ENCODE measurements at regions not wholly inside any gene's neighbourhood (a gene's known extent, or its start where the extent isn't known, plus 50 kb on each side); places are given as distances from the start of the nearest gene placed in this dataset.

- Histone ChIP-seq H3K4me1 (ENCODE audit: insufficient read depth, low read length, poor library complexity, severe bottlenecking) (no peaks in the 10 kb centered on the region), H3K9me3 (ENCODE audit: low read depth, low read length, poor library complexity, severe bottlenecking) (no peaks in the 10 kb centered on the region), H3K27me3 (replicated peaks; ENCODE audit: insufficient read depth, low read depth, low read length, poor library complexity) (no peaks in the 10 kb centered on the region), H3K27ac (ENCODE audit: low read depth, low read length, poor library complexity, severe bottlenecking) (no peak overlapping the region), H3K36me3 (ENCODE audit: insufficient read depth, low read length, poor library complexity, severe bottlenecking) (no peaks in the 10 kb centered on the region), H3K4me3 (ENCODE audit: low read depth, low read length, poor library complexity, severe bottlenecking) (no peak overlapping the region)
- CTCF ChIA-PET, result no interaction called here
- TF ChIP-seq CTCF (conservative IDR thresholded peaks at IDR 0.05; ENCODE audit: low read depth, low read length) (no peak), EZH2 (IDR thresholded peaks at IDR 0.05; ENCODE audit: borderline replicate concordance, low read depth, low read length, poor library complexity, severe bottlenecking) (no peak)
- BruUV-seq (replicated peaks), result no TSS peak
- no peak for DNase-seq (ENCODE audit: low spot score)
- POLR2A ChIA-PET (ENCODE audit: low non-redundant PET), result no interaction called here
- intact Hi-C loops (cut with micrococcal nuclease; ENCODE audit: unreplicated experiment), result loop anchor here (10.0 kb wide), 2 partner anchors 368 to 628 kb away; partner anchors contain the start of gene ZFP36L2
These were observed 64.7 kb upstream of the HAAO start for GRCh38 chr2:42856891-42857632.

DNA sequence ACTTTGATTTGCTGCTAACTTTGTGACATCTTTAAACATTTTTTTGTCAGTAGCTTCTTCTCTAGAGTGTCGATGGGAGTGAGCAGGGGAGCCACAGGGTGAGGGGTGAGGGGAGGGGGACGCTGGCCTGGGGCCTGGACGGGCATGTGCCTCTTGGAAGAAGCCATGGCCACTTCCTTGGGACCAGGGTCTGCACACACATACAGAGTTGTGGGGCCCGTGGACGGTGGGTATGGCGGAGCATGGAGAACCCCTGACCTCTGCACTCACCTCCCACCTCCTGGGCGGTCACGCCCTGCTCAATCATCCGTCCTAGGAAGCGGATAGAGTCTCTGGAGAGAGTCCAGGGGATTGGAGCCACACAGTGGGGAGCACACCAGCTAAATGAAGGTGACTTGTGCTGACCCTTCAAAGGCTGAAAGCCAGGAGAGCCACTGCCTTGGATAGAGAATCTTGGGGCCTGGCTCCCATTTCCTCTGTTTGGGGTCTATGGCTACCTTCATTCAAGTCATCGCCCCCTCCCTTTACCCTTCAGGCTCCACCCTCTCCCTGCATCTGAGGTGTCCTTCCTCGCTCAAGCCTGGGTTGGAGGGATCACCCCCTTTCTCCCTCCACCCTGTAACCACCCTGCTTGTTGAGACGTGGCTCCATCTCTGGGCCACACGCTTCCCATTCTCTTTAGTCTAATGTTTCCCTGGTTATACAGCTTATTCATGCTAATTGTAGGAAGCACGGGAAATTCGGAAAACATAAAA, 63.9 kb upstream of the HAAO start:
- intact Hi-C loops (cut with micrococcal nuclease; ENCODE audit: unreplicated experiment), result loop anchor here (10.0 kb wide), 2 partner anchors 369 to 629 kb away; partner anchors contain the start of gene ZFP36L2
- Histone ChIP-seq H3K27me3 (replicated peaks; ENCODE audit: insufficient read depth, low read depth, low read length, poor library complexity) (no peaks in the 10 kb centered on the region), H3K27ac (ENCODE audit: low read depth, low read length, poor library complexity, severe bottlenecking) (no peak overlapping the region), H3K36me3 (ENCODE audit: insufficient read depth, low read length, poor library complexity, severe bottlenecking) (no peaks in the 10 kb centered on the region), H3K4me1 (ENCODE audit: insufficient read depth, low read length, poor library complexity, severe bottlenecking) (no peaks in the 10 kb centered on the region), H3K4me3 (ENCODE audit: low read depth, low read length, poor library complexity, severe bottlenecking) (no peak overlapping the region), H3K9me3 (ENCODE audit: low read depth, low read length, poor library complexity, severe bottlenecking) (no peaks in the 10 kb centered on the region)
- CTCF ChIA-PET, result no interaction called here
- no TSS peak for BruUV-seq (replicated peaks)
- TF ChIP-seq EZH2 (IDR thresholded peaks at IDR 0.05; ENCODE audit: borderline replicate concordance, low read depth, low read length, poor library complexity, severe bottlenecking) (no peak), CTCF (conservative IDR thresholded peaks at IDR 0.05; ENCODE audit: low read depth, low read length) (no peak)
- DNase-seq (ENCODE audit: low spot score), result no peak
- POLR2A ChIA-PET (ENCODE audit: low non-redundant PET), result no interaction called here

- intact Hi-C loops (cut with micrococcal nuclease; ENCODE audit: unreplicated experiment), result loop anchor here (10.0 kb wide), 2 partner anchors 369 to 629 kb away; partner anchors contain the start of gene ZFP36L2
- Histone ChIP-seq H3K27me3 (replicated peaks; ENCODE audit: insufficient read depth, low read depth, low read length, poor library complexity) (no peaks in the 10 kb centered on the region), H3K4me3 (ENCODE audit: low read depth, low read length, poor library complexity, severe bottlenecking) (no peak overlapping the region), H3K36me3 (ENCODE audit: insufficient read depth, low read length, poor library complexity, severe bottlenecking) (no peaks in the 10 kb centered on the region), H3K4me1 (ENCODE audit: insufficient read depth, low read length, poor library complexity, severe bottlenecking) (no peaks in the 10 kb centered on the region), H3K27ac (ENCODE audit: low read depth, low read length, poor library complexity, severe bottlenecking) (no peak overlapping the region), H3K9me3 (ENCODE audit: low read depth, low read length, poor library complexity, severe bottlenecking) (no peaks in the 10 kb centered on the region)
- no peak for TF ChIP-seq CTCF (conservative IDR thresholded peaks at IDR 0.05; ENCODE audit: low read depth, low read length)
- TF ChIP-seq EZH2 (IDR thresholded peaks at IDR 0.05; ENCODE audit: borderline replicate concordance, low read depth, low read length, poor library complexity, severe bottlenecking), result no peak
- POLR2A ChIA-PET (ENCODE audit: low non-redundant PET), result no interaction called here
- no peak for DNase-seq (ENCODE audit: low spot score)
- CTCF ChIA-PET, result no interaction called here
- no TSS peak for BruUV-seq (replicated peaks)
These were observed 63.0 kb upstream of the HAAO start for GRCh38 chr2:42855221-42855970.
